ENCODE measurements at regions not wholly inside any gene's neighbourhood (a gene's known extent, or its start where the extent isn't known, plus 50 kb on each side); places are given as distances from the start of the nearest gene placed in this dataset.

GRCh38 chr6:140985679-140986275 is 1146.9 kb upstream of the GJE1 start:
- DNase-seq (ENCODE audit: low read depth) = no peak
- no peak for TF ChIP-seq CTCF (IDR thresholded peaks at IDR 0.05; ENCODE audit: insufficient read depth, low read depth, low read length, missing control alignments)
- H3K4me3 ChIP-seq (ENCODE audit: low read length) = no peak overlapping the region

GRCh38 chr6:140980265-140980887 is 1152.3 kb upstream of the GJE1 start:
- no peak for TF ChIP-seq CTCF (IDR thresholded peaks at IDR 0.05; ENCODE audit: insufficient read depth, low read depth, low read length, missing control alignments)
- peak; percentile 1 for DNase-seq (ENCODE audit: low read depth)
- H3K4me3 ChIP-seq (ENCODE audit: low read length) = no peak overlapping the region

GRCh38 chr6:140979642-140980091 is 1153.1 kb upstream of the GJE1 start:
- no peak for TF ChIP-seq CTCF (IDR thresholded peaks at IDR 0.05; ENCODE audit: insufficient read depth, low read depth, low read length, missing control alignments)
- peak; percentile 81 for DNase-seq (ENCODE audit: low read depth)
- no peak overlapping the region for H3K4me3 ChIP-seq (ENCODE audit: low read length)

GRCh38 chr6:140977403-140977802 is 1155.3 kb upstream of the GJE1 start:
- TF ChIP-seq CTCF (IDR thresholded peaks at IDR 0.05; ENCODE audit: insufficient read depth, low read depth, low read length, missing control alignments) = no peak
- no peak overlapping the region for H3K4me3 ChIP-seq (ENCODE audit: low read length)
- no peak for DNase-seq (ENCODE audit: low read depth)

GRCh38 chr6:140976806-140977205 is 1155.9 kb upstream of the GJE1 start:
- no peak for TF ChIP-seq CTCF (IDR thresholded peaks at IDR 0.05; ENCODE audit: insufficient read depth, low read depth, low read length, missing control alignments)
- H3K4me3 ChIP-seq (ENCODE audit: low read length) = no peak overlapping the region
- DNase-seq (ENCODE audit: low read depth) = no peak

- H3K4me3 ChIP-seq (ENCODE audit: low read length) = no peak overlapping the region
- no peak for TF ChIP-seq CTCF (IDR thresholded peaks at IDR 0.05; ENCODE audit: insufficient read depth, low read depth, low read length, missing control alignments)
- peak; percentile 2 for DNase-seq (ENCODE audit: low read depth)
Observed at GRCh38 chr6:140970485-140970884, 1162.2 kb upstream of the GJE1 start.

GRCh38 chr6:140968062-140968461 is 1164.7 kb upstream of the GJE1 start:
- H3K4me3 ChIP-seq (ENCODE audit: low read length) = no peak overlapping the region
- TF ChIP-seq CTCF (IDR thresholded peaks at IDR 0.05; ENCODE audit: insufficient read depth, low read depth, low read length, missing control alignments) = no peak
- no peak for DNase-seq (ENCODE audit: low read depth)

Measured in epithelial cell of esophagus (primary cell).